BE2C (cell line): ENCODE measurements at regions not wholly inside any gene's neighbourhood (a gene's known extent, or its start where the extent isn't known, plus 50 kb on each side); places are given as distances from the start of the nearest gene placed in this dataset.
"Not testable (repeated sequence)": the region's sequence is repeated elsewhere in the genome, so short reads cannot be mapped to it uniquely, and the experiment has no call there.

Source experiments
- DNase-seq: peaks from one replicate; pipeline ENCODE4 v3.0.0-alpha.2; 2020
- H3K27me3 ChIP-seq: fragments of 250-450 bp; sonication (Bioruptor Pico); 2 replicates; pipeline ENCODE4 v1.5.1; 2020; ENCODE audit warnings: mild to moderate bottlenecking
- H3K36me3 ChIP-seq: fragments of 250-450 bp; sonication (Bioruptor Pico); 2 replicates; pipeline ENCODE4 v1.5.1; 2020; ENCODE audit warnings: mild to moderate bottlenecking
- H3K4me1 ChIP-seq: fragments of 250-450 bp; sonication (Bioruptor Pico); 2 replicates; pipeline ENCODE4 v1.5.1; 2020
- H3K4me3 ChIP-seq: 2 replicates; pipeline ENCODE4 v1.5.1; 2011; ENCODE audit warnings: low read depth, low read length
- H3K9me3 ChIP-seq: fragments of 250-450 bp; sonication (Bioruptor Pico); 2 replicates; pipeline ENCODE4 v1.5.1; 2020
- TF ChIP-seq, protein P1 (sequence below): IDR thresholded peaks from 2 replicates; pipeline ENCODE4 v1.5.1; 2012; ENCODE audit warnings: mild to moderate bottlenecking, low read depth, low read length

DNA sequence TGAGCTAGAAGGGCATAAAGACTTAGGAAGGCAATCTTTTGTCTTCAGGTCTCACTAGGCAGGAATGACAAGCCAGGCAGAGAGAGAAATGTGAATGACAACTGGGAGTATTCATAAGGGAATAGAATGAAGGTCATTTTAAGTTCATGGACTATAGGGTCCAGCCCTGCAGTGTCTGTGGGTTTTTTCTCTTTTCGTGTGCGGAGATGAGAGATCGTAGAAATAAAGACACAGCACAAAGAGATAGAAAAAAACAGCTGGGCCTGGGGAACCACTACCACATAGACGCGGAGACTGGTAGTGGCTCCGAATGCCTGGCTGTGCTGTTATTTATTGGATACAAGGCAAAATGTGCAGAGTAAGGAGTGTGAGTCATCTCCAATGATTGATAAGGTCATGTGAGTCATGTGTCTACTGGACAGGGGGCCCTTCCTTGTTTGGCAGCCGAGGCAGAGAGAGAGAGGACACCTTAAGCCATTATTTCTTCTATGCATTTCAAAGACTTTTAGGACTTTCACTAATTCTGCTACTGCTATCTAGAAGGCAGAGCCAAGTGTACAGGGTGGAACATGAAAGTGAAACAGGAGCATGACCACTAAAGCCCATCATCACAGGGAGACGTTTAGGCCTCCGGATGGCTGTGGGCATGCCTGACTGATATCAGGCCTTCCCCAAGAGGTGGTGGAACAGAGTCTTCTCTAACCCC is 921.8 kb upstream of the PCDH10 start:
- H3K4me1 ChIP-seq, result no peaks in the 10 kb centered on the region
- peak; percentile 10 for DNase-seq
- H3K9me3 ChIP-seq, result no peaks in the 10 kb centered on the region; the same call in 1 of the 2 replicates
- H3K4me3 ChIP-seq, result no peak overlapping the region
- H3K36me3 ChIP-seq, result no peaks in the 10 kb centered on the region
- no peaks in the 10 kb centered on the region for H3K27me3 ChIP-seq
- TF ChIP-seq, protein P1, sequence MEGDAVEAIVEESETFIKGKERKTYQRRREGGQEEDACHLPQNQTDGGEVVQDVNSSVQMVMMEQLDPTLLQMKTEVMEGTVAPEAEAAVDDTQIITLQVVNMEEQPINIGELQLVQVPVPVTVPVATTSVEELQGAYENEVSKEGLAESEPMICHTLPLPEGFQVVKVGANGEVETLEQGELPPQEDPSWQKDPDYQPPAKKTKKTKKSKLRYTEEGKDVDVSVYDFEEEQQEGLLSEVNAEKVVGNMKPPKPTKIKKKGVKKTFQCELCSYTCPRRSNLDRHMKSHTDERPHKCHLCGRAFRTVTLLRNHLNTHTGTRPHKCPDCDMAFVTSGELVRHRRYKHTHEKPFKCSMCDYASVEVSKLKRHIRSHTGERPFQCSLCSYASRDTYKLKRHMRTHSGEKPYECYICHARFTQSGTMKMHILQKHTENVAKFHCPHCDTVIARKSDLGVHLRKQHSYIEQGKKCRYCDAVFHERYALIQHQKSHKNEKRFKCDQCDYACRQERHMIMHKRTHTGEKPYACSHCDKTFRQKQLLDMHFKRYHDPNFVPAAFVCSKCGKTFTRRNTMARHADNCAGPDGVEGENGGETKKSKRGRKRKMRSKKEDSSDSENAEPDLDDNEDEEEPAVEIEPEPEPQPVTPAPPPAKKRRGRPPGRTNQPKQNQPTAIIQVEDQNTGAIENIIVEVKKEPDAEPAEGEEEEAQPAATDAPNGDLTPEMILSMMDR, result no peak

DNA sequence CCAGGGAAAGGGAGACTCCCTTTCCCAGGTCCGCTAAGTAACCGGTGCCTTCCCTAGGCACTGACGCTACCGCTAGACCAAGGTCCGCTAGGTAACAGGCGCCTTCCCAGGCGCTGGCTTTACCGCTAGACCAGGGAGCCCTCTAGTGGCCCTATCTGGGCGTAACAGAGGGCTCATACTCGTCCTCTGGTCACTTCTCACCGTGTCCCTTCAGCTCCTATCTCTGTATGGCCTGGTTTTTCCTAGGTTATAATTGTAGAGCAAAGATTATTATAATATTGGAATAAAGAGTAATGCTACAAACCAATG is 921.3 kb upstream of the PCDH10 start:
- H3K4me3 ChIP-seq, H3K9me3 ChIP-seq, H3K36me3 ChIP-seq, H3K4me1 ChIP-seq, H3K27me3 ChIP-seq: not testable (repeated sequence)
- TF ChIP-seq, protein P1, result peak; percentile 57
- DNase-seq, result peak; percentile 55

DNA sequence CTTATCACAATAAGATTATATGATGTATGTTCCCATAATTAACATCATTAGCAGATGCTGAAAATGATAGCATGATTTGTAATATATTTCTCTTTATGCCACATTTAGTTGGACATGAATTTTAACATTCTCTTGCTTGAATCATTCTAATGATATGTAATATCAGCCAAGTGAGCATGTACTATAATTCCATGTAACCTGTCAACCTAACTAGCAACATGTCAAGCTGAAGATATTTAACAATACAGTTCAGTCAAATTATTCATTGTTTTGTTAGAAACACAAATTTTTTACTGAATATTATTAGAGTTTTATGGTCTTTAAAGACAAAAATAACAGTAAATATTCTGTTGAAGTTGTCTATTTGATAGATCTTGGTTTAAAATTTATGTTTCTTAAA is 920.4 kb upstream of the PCDH10 start:
- H3K9me3 ChIP-seq, result no peaks in the 10 kb centered on the region
- no peaks in the 10 kb centered on the region for H3K4me1 ChIP-seq
- H3K36me3 ChIP-seq, result no peaks in the 10 kb centered on the region
- no peak overlapping the region for H3K4me3 ChIP-seq
- H3K27me3 ChIP-seq, result no peaks in the 10 kb centered on the region
- DNase-seq, result no peak
- TF ChIP-seq, protein P1, result no peak

DNA sequence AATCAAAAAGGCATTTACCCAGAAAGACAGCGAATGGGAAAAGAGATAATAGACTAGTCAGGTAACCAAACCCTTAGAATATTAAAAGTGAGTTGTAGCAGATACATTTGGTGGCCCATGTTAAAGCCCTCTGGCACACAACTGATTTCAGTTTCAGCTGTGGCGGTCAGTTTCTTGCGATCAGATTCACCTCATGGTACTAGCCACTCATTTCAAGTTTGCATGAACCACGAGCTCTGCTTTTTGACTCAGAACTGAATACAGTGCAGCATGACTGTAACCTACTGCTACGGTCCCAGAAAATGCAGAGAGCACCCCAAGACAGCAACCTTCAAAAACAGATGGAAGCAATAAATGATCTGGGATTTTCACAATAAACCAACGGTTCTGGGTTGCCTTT is 919.1 kb upstream of the PCDH10 start:
- Histone ChIP-seq H3K27me3 (no peaks in the 10 kb centered on the region), H3K9me3 (no peaks in the 10 kb centered on the region), H3K36me3 (no peaks in the 10 kb centered on the region), H3K4me3 (no peak overlapping the region), H3K4me1 (no peaks in the 10 kb centered on the region)
- TF ChIP-seq, protein P1, result no peak
- no peak for DNase-seq

DNA sequence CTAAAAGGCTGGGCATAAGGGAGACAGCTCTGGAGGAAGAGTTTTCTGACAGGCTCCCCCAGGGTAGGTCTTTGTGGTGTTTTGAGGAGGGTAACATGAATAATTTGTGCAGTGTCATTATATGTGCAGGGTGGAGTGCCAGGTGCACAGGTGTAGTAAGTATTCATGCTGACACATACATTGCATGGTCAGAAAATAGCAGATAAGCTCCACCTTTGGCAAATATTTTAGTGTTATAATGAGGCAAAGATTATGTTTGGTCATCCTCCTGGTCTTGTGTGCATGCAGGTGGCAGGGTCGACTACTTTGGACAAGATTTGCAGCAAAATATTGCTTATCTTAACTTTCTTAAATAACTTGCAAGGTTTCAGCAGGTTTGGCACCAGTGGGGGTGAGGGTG is 910.4 kb upstream of the PCDH10 start:
- TF ChIP-seq, protein P1, result no peak
- no peaks in the 10 kb centered on the region for H3K36me3 ChIP-seq
- no peak for DNase-seq

DNA sequence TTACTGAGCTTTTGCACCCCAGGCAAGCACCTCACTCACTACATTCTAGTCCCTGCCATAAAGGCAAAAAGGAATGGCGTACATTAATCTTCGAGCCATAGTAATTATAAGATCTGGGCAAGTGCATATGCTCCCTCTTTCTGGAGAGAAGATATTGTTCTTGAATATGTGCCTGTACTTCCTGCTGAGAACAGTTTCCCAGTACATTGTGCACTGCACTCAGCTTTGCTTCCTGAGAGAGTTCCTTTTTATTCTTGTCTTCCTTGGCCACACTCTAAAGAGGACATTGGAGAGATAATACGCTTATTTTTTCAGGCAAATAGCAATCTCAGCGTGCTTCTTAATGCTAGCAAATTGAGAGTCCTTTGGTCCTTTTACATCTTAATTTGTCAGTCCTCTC is 909.0 kb upstream of the PCDH10 start:
- TF ChIP-seq, protein P1, result no peak
- Histone ChIP-seq H3K36me3 (no peaks in the 10 kb centered on the region), H3K4me1 (no peaks in the 10 kb centered on the region), H3K27me3 (no peaks in the 10 kb centered on the region), H3K4me3 (no peak overlapping the region), H3K9me3 (no peaks in the 10 kb centered on the region)
- DNase-seq, result no peak

More for the DNA sequence above, 910.4 kb upstream of the PCDH10 start:
- Histone ChIP-seq H3K4me1 (no peaks in the 10 kb centered on the region), H3K4me3 (no peak overlapping the region), H3K27me3 (no peaks in the 10 kb centered on the region), H3K9me3 (no peaks in the 10 kb centered on the region)
